Right lung (tissue), 2 donors: ENCODE measurements at regions not wholly inside any gene's neighbourhood (a gene's known extent, or its start where the extent isn't known, plus 50 kb on each side); places are given as distances from the start of the nearest gene placed in this dataset.

ENCODE experiments used
- DNase-seq, 2 donors: peaks; one replicate each; pipeline ENCODE4 v3.0.0-alpha.2; 2013

GRCh38 chr16:55380485-55380884 lies 56.5 kb downstream of the IRX6 start:
- no peak for DNase-seq

- no peak for DNase-seq
These were observed 60.6 kb downstream of the IRX6 start for GRCh38 chr16:55384288-55385247.

- DNase-seq: no peak
These were observed 61.4 kb downstream of the IRX6 start for GRCh38 chr16:55385359-55385758.

GRCh38 chr16:55386534-55387296 lies 62.7 kb downstream of the IRX6 start:
- no peak for DNase-seq

GRCh38 chr16:55388131-55388862 lies 64.3 kb downstream of the IRX6 start:
- no peak for DNase-seq

- DNase-seq: no peak
These were observed 65.5 kb downstream of the IRX6 start for GRCh38 chr16:55389426-55390073.

GRCh38 chr16:55390630-55391237 lies 66.7 kb downstream of the IRX6 start:
- DNase-seq: no peak

- DNase-seq: no peak
These were observed 67.9 kb downstream of the IRX6 start for GRCh38 chr16:55391760-55392375.

- no peak for DNase-seq
These were observed 68.7 kb downstream of the IRX6 start for GRCh38 chr16:55392701-55393100.

- no peak for DNase-seq
These were observed 70.0 kb downstream of the IRX6 start for GRCh38 chr16:55393991-55394390.

GRCh38 chr16:55398762-55399161 lies 74.8 kb downstream of the IRX6 start:
- DNase-seq: no peak

GRCh38 chr16:55399911-55400310 lies 75.9 kb downstream of the IRX6 start:
- DNase-seq: no peak

GRCh38 chr16:55401046-55401445 lies 77.0 kb downstream of the IRX6 start:
- DNase-seq: no peak

GRCh38 chr16:55403464-55403863 lies 75.5 kb upstream of the MMP2 start:
- DNase-seq: no peak

- DNase-seq: no peak
These were observed 72.3 kb upstream of the MMP2 start for GRCh38 chr16:55406651-55407050.

GRCh38 chr16:55408661-55409060 lies 70.3 kb upstream of the MMP2 start:
- DNase-seq: no peak

GRCh38 chr16:55411231-55411630 lies 67.8 kb upstream of the MMP2 start:
- no peak for DNase-seq

GRCh38 chr16:55418586-55418985 lies 60.4 kb upstream of the MMP2 start:
- DNase-seq: peak in 1 of 2 donors; percentile 2

GRCh38 chr16:55421226-55421625 lies 57.8 kb upstream of the MMP2 start:
- no peak for DNase-seq

- no peak for DNase-seq
These were observed 52.0 kb upstream of the MMP2 start for GRCh38 chr16:55426865-55427484.
